Cerebellar nuclear complex (tissue), 1 donor: ENCODE measurements at regions not wholly inside any gene's neighbourhood (a gene's known extent, or its start where the extent isn't known, plus 50 kb on each side); places are given as distances from the start of the nearest gene placed in this dataset.

ENCODE experiments used
- DNase-seq, 2 experiments: peaks; one replicate each; lab custom pipeline; 2025; lab: John Stamatoyannopoulos, UW

GRCh38 chr1:201656311-201657032, 117.5 kb downstream of the NAV1 start:
- no peak for DNase-seq

- DNase-seq: peak in 1 of 2 experiments; percentile 7
Observed at GRCh38 chr1:201659572-201659971, 120.6 kb downstream of the NAV1 start.

- DNase-seq: no peak
Observed at GRCh38 chr1:201660931-201661822, 122.2 kb downstream of the NAV1 start.

GRCh38 chr1:201661823-201662359, 123.0 kb downstream of the NAV1 start:
- DNase-seq: no peak

GRCh38 chr1:201662646-201663045, 123.7 kb downstream of the NAV1 start:
- DNase-seq: no peak

GRCh38 chr1:201663491-201664113, 124.7 kb downstream of the NAV1 start:
- DNase-seq: no peak

- DNase-seq: no peak
Observed at GRCh38 chr1:201665036-201665435, 126.1 kb downstream of the NAV1 start.

- DNase-seq: no peak
Observed at GRCh38 chr1:201666102-201666501, 127.2 kb downstream of the NAV1 start.

GRCh38 chr1:201666645-201667044, 127.7 kb downstream of the NAV1 start:
- DNase-seq: no peak

- DNase-seq: no peak
Observed at GRCh38 chr1:201667479-201667878, 128.6 kb downstream of the NAV1 start.

GRCh38 chr1:201670517-201670916, 131.6 kb downstream of the NAV1 start:
- DNase-seq: no peak

GRCh38 chr1:201672685-201673084, 133.8 kb downstream of the NAV1 start:
- no peak for DNase-seq

- no peak for DNase-seq
Observed at GRCh38 chr1:201673093-201673492, 134.2 kb downstream of the NAV1 start.

GRCh38 chr1:201673915-201674314, 135.0 kb downstream of the NAV1 start:
- DNase-seq: no peak

- no peak for DNase-seq
Observed at GRCh38 chr1:201675143-201675542, 136.2 kb downstream of the NAV1 start.

GRCh38 chr1:201676197-201676596, 137.3 kb downstream of the NAV1 start:
- DNase-seq: no peak

GRCh38 chr1:201676641-201677040, 137.7 kb downstream of the NAV1 start:
- no peak for DNase-seq

- DNase-seq: no peak
Observed at GRCh38 chr1:201678264-201679101, 139.6 kb downstream of the NAV1 start.

GRCh38 chr1:201681375-201681774, 142.4 kb downstream of the NAV1 start:
- DNase-seq: no peak

- DNase-seq: no peak
Observed at GRCh38 chr1:201682964-201683363, 144.0 kb downstream of the NAV1 start.

GRCh38 chr1:201683397-201683796, 144.5 kb downstream of the NAV1 start:
- DNase-seq: no peak

- DNase-seq: no peak
Observed at GRCh38 chr1:201685485-201685884, 143.5 kb upstream of the IPO9 start.
